GM23338 (cell line): ENCODE measurements at regions not wholly inside any gene's neighbourhood (a gene's known extent, or its start where the extent isn't known, plus 50 kb on each side); places are given as distances from the start of the nearest gene placed in this dataset.

ENCODE experiments used
- ATAC-seq: fragments of 200-7000 bp; cut with Tn5 transposase; 3 replicates; pipeline ENCODE4 v1.9.1; 2020
- DNase-seq: peaks from one replicate; pipeline ENCODE4 v3.0.0-alpha.2; 2015; ENCODE audit warnings: low spot score
- H2AFZ ChIP-seq: fragments of 200-600 bp; sonication (generic); 2 replicates; pipeline ENCODE4 v1.8.0; 2016; ENCODE audit warnings: antibody characterized with exemption, mild to moderate bottlenecking, moderate library complexity
- H3F3A ChIP-seq: fragments of 200-600 bp; sonication (generic); replicated peaks from 2 replicates; pipeline ENCODE4 v1.8.0; 2017; ENCODE audit warnings: antibody characterized with exemption, mixed run types, low read depth
- H3K27ac ChIP-seq: fragments of 200-600 bp; sonication (generic); 2 replicates; pipeline ENCODE4 v1.6.1; 2016; ENCODE audit warnings: low read depth
- H3K27me3 ChIP-seq: fragments of 200-600 bp; sonication (generic); 2 replicates; pipeline ENCODE4 v1.8.0; 2016; ENCODE audit warnings: mild to moderate bottlenecking, mixed run types, moderate library complexity; ENCODE audit not compliant: insufficient read depth
- H3K36me3 ChIP-seq: fragments of 200-600 bp; sonication (generic); 2 replicates; pipeline ENCODE4 v1.8.0; 2016; ENCODE audit warnings: mild to moderate bottlenecking; ENCODE audit not compliant: insufficient read depth
- H3K4me1 ChIP-seq: fragments of 200-600 bp; sonication (generic); 2 replicates; pipeline ENCODE4 v1.8.0; 2016; ENCODE audit warnings: mild to moderate bottlenecking, moderate library complexity; ENCODE audit not compliant: insufficient read depth
- H3K4me2 ChIP-seq: fragments of 200-600 bp; sonication (generic); 2 replicates; pipeline ENCODE4 v1.7.1; 2017; ENCODE audit warnings: mixed run types
- H3K4me3 ChIP-seq: fragments of 200-600 bp; sonication (generic); 2 replicates; pipeline ENCODE4 v1.6.1; 2016; ENCODE audit warnings: mixed run types
- H3K79me2 ChIP-seq: fragments of 200-600 bp; sonication (generic); replicated peaks from 2 replicates; pipeline ENCODE4 v1.8.0; 2017; ENCODE audit warnings: mild to moderate bottlenecking; ENCODE audit not compliant: insufficient read depth
- H3K9me2 ChIP-seq: fragments of 200-600 bp; sonication (generic); 2 replicates; pipeline ENCODE4 v1.8.0; 2017; ENCODE audit not compliant: insufficient read depth
- H4K20me1 ChIP-seq: fragments of 200-600 bp; sonication (generic); replicated peaks from 2 replicates; pipeline ENCODE4 v1.8.0; 2017; ENCODE audit warnings: mild to moderate bottlenecking; ENCODE audit not compliant: insufficient read depth
- H3K27ac Mint-ChIP-seq: 2 replicates; pipeline ENCODE4 v1.8.0; 2020; ENCODE audit warnings: inconsistent platforms, mild to moderate bottlenecking, moderate library complexity, mixed read lengths
- H3K27me3 Mint-ChIP-seq: 3 replicates; pipeline ENCODE4 v1.8.0; 2022; ENCODE audit warnings: low read depth, mild to moderate bottlenecking, moderate library complexity, mixed read lengths, inconsistent platforms; ENCODE audit not compliant: insufficient read depth, poor library complexity
- H3K36me3 Mint-ChIP-seq: 3 replicates; pipeline ENCODE4 v1.8.0; 2021; ENCODE audit warnings: low read depth, mild to moderate bottlenecking, inconsistent platforms, moderate library complexity, mixed read lengths
- H3K4me1 Mint-ChIP-seq: 3 replicates; pipeline ENCODE4 v1.8.0; 2020; ENCODE audit warnings: mild to moderate bottlenecking, inconsistent platforms, mixed read lengths
- H3K4me3 Mint-ChIP-seq: 3 replicates; pipeline ENCODE4 v1.8.0; 2021; ENCODE audit warnings: moderate library complexity, mild to moderate bottlenecking, inconsistent platforms, mixed read lengths
- H3K9me3 Mint-ChIP-seq: 3 replicates; pipeline ENCODE4 v1.8.0; 2020; ENCODE audit warnings: moderate library complexity, mild to moderate bottlenecking, inconsistent platforms, mixed read lengths
- CREB1 ChIP-seq: fragments of 250-450 bp; sonication (Bioruptor Pico); IDR thresholded peaks from 2 replicates; pipeline ENCODE4 v1.5.0; 2020; ENCODE audit warnings: low read depth, mild to moderate bottlenecking, moderate library complexity
- CTCF ChIP-seq, 2 experiments: fragments of 200-600 bp in 1 of 2; sonication (generic) in 1 of 2; conservative IDR thresholded peaks; 2 replicates each; pipeline versions ENCODE4 v1.5.1 to v1.6.1; 2016 to 2017; ENCODE audit warnings: antibody characterized with exemption in 2 of 2, low read depth in 2 of 2, mild to moderate bottlenecking in 2 of 2, moderate library complexity in 1 of 2
- ETS1 ChIP-seq: IDR thresholded peaks from 2 replicates; pipeline ENCODE4 v1.6.1; 2016; ENCODE audit warnings: antibody characterized with exemption
- EZH2 ChIP-seq: fragments of 200-600 bp; sonication (generic); IDR thresholded peaks from one replicate; pipeline ENCODE4 v1.8.0; 2017; ENCODE audit warnings: antibody characterized with exemption, mild to moderate bottlenecking, low read depth; ENCODE audit not compliant: unreplicated experiment
- EZH2phosphoT487 ChIP-seq: fragments of 200-600 bp; sonication (generic); IDR thresholded peaks from one replicate; pipeline ENCODE4 v1.8.1; 2018; ENCODE audit warnings: antibody characterized with exemption; ENCODE audit not compliant: unreplicated experiment
- JUNB ChIP-seq: IDR thresholded peaks from one replicate; pipeline ENCODE4 v1.6.1; 2016; ENCODE audit warnings: antibody characterized with exemption; ENCODE audit not compliant: unreplicated experiment
- NANOG ChIP-seq: IDR thresholded peaks from 2 replicates; pipeline ENCODE4 v1.6.1; 2016; ENCODE audit warnings: antibody characterized with exemption, borderline replicate concordance
- POLR2AphosphoS5 ChIP-seq: IDR thresholded peaks from 2 replicates; pipeline ENCODE4 v1.6.1; 2016; ENCODE audit warnings: antibody characterized with exemption, low read depth
- REST ChIP-seq: IDR thresholded peaks from one replicate; pipeline ENCODE4 v1.6.1; 2018; ENCODE audit warnings: antibody characterized with exemption; ENCODE audit not compliant: unreplicated experiment
- STAT1 ChIP-seq: IDR thresholded peaks from one replicate; pipeline ENCODE4 v1.6.1; 2016; ENCODE audit warnings: antibody characterized with exemption; ENCODE audit not compliant: unreplicated experiment
- ZNF114 ChIP-seq: fragments of 250-450 bp; sonication (Bioruptor Pico); IDR thresholded peaks from 2 replicates; pipeline ENCODE4 v1.5.0; 2020; ENCODE audit warnings: mild to moderate bottlenecking, moderate library complexity
- ZNF331 ChIP-seq: fragments of 250-450 bp; sonication (Bioruptor Pico); IDR thresholded peaks from 2 replicates; pipeline ENCODE4 v1.5.0; 2020; ENCODE audit warnings: low read depth, mild to moderate bottlenecking, moderate library complexity
- TF ChIP-seq, protein P1 (sequence below): fragments of 250-450 bp; sonication (Bioruptor Pico); IDR thresholded peaks from 2 replicates; pipeline ENCODE4 v1.5.0; 2020; ENCODE audit warnings: mild to moderate bottlenecking, moderate library complexity

DNA sequence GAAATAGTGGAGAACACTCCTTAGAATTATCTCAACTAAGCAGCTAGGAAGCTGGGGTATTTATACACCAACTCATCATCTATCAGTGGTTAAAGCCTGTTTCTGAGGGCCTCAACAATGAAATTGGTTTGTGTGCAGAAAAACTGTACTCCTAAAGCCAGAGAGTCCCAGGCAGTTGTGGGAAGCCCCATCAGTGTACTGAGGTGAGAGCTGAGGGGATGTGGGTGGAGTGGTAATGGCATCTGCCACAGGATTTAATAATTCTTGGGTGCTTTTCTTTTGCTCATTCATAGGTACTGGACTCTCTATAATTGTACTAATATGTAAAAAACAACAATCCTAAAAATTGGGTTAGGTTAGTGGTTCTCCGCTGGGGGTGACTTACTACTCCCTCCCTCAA, 267.5 kb downstream of the PTEN start:
- H3K4me1 Mint-ChIP-seq = 0 out of 3 replicates have a peak, but pooled peaks cover under 1% of the 10 kb centered on the region
- no peak for DNase-seq
- H3F3A ChIP-seq = no peaks in the 10 kb centered on the region

More for the DNA sequence above, 267.5 kb downstream of the PTEN start:
- Histone ChIP-seq H3K27ac (no peak overlapping the region), H3K4me1 (no peaks in the 10 kb centered on the region), H3K36me3 (no peaks in the 10 kb centered on the region), H3K9me2 (0 out of 2 replicates have a peak, but pooled peaks cover 3% of the 10 kb centered on the region), H3K4me2 (no peak overlapping the region), H3K27me3 (no peaks in the 10 kb centered on the region), H2AFZ (no peak overlapping the region), H3K79me2 (no peaks in the 10 kb centered on the region), H3K4me3 (no peak overlapping the region), H4K20me1 (no peaks in the 10 kb centered on the region)
- no peak overlapping the region for H3K27ac Mint-ChIP-seq
- no peaks in the 10 kb centered on the region for H3K36me3 Mint-ChIP-seq
- H3K27me3 Mint-ChIP-seq = peaks cover 2% of the 10 kb centered on the region
- TF ChIP-seq, protein P1, sequence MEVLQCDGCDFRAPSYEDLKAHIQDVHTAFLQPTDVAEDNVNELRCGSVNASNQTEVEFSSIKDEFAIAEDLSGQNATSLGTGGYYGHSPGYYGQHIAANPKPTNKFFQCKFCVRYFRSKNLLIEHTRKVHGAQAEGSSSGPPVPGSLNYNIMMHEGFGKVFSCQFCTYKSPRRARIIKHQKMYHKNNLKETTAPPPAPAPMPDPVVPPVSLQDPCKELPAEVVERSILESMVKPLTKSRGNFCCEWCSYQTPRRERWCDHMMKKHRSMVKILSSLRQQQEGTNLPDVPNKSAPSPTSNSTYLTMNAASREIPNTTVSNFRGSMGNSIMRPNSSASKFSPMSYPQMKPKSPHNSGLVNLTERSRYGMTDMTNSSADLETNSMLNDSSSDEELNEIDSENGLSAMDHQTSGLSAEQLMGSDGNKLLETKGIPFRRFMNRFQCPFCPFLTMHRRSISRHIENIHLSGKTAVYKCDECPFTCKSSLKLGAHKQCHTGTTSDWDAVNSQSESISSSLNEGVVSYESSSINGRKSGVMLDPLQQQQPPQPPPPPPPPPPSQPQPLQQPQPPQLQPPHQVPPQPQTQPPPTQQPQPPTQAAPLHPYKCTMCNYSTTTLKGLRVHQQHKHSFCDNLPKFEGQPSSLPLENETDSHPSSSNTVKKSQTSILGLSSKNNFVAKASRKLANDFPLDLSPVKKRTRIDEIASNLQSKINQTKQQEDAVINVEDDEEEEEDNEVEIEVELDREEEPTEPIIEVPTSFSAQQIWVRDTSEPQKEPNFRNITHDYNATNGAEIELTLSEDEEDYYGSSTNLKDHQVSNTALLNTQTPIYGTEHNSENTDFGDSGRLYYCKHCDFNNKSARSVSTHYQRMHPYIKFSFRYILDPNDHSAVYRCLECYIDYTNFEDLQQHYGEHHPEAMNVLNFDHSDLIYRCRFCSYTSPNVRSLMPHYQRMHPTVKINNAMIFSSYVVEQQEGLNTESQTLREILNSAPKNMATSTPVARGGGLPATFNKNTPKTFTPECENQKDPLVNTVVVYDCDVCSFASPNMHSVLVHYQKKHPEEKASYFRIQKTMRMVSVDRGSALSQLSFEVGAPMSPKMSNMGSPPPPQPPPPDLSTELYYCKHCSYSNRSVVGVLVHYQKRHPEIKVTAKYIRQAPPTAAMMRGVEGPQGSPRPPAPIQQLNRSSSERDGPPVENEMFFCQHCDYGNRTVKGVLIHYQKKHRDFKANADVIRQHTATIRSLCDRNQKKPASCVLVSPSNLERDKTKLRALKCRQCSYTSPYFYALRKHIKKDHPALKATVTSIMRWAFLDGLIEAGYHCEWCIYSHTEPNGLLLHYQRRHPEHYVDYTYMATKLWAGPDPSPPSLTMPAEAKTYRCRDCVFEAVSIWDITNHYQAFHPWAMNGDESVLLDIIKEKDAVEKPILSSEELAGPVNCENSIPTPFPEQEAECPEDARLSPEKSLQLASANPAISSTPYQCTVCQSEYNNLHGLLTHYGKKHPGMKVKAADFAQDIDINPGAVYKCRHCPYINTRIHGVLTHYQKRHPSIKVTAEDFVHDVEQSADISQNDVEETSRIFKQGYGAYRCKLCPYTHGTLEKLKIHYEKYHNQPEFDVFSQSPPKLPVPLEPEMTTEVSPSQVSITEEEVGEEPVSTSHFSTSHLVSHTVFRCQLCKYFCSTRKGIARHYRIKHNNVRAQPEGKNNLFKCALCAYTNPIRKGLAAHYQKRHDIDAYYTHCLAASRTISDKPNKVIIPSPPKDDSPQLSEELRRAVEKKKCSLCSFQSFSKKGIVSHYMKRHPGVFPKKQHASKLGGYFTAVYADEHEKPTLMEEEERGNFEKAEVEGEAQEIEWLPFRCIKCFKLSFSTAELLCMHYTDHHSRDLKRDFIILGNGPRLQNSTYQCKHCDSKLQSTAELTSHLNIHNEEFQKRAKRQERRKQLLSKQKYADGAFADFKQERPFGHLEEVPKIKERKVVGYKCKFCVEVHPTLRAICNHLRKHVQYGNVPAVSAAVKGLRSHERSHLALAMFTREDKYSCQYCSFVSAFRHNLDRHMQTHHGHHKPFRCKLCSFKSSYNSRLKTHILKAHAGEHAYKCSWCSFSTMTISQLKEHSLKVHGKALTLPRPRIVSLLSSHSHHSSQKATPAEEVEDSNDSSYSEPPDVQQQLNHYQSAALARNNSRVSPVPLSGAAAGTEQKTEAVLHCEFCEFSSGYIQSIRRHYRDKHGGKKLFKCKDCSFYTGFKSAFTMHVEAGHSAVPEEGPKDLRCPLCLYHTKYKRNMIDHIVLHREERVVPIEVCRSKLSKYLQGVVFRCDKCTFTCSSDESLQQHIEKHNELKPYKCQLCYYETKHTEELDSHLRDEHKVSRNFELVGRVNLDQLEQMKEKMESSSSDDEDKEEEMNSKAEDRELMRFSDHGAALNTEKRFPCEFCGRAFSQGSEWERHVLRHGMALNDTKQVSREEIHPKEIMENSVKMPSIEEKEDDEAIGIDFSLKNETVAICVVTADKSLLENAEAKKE (CRISPR knock-in tag) = no peak
- TF ChIP-seq NANOG (no peak), JUNB (no peak), REST (no peak), EZH2 (no peak), ETS1 (no peak), CTCF (conservative IDR thresholded peaks at IDR 0.05; ENCODE audit: low read depth in 2 of 2) (no peak), ZNF114 (CRISPR knock-in tag) (no peak), CREB1 (CRISPR knock-in tag) (no peak), ZNF331 (CRISPR knock-in tag) (no peak), STAT1 (no peak), EZH2phosphoT487 (no peak), POLR2AphosphoS5 (no peak)
- H3K9me3 Mint-ChIP-seq = no peaks in the 10 kb centered on the region
- no peak for ATAC-seq
- H3K4me3 Mint-ChIP-seq = no peak overlapping the region
